ENCODE measurements at regions not wholly inside any gene's neighbourhood (a gene's known extent, or its start where the extent isn't known, plus 50 kb on each side); places are given as distances from the start of the nearest gene placed in this dataset.

DNA sequence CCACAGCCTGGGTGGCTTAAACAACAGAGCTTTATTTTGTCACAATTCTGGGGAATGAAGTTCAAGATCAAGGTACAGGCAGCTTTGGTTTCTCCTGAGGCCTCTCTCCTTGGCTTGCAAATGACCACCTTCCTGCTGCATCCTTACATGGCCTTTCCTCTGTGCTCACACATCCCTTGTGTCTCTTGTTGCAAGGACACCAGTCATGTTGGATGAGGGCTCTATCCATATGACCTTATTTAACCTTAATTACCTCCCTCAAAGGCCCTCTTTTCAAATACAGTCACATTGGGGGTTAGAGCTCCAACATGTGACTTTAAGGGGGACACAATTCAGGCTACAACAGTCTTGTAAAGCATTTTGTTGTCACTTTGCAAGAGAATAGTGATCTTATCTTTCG lies 65.0 kb upstream of the PLXNA4 start:
- H3K9me3 Mint-ChIP-seq (ENCODE audit: unreplicated experiment) = no peaks in the 10 kb centered on the region
- no peaks in the 10 kb centered on the region for H3K36me3 Mint-ChIP-seq (ENCODE audit: unreplicated experiment)
- H3K27ac Mint-ChIP-seq (ENCODE audit: unreplicated experiment) = no peak overlapping the region
- DNase-seq (ENCODE audit: extremely low spot score, unreplicated experiment) = no peak
- no peaks in the 10 kb centered on the region for H3K4me1 Mint-ChIP-seq (ENCODE audit: unreplicated experiment)
- H3K4me3 Mint-ChIP-seq (ENCODE audit: unreplicated experiment) = no peak overlapping the region
- TF ChIP-seq, protein P1, sequence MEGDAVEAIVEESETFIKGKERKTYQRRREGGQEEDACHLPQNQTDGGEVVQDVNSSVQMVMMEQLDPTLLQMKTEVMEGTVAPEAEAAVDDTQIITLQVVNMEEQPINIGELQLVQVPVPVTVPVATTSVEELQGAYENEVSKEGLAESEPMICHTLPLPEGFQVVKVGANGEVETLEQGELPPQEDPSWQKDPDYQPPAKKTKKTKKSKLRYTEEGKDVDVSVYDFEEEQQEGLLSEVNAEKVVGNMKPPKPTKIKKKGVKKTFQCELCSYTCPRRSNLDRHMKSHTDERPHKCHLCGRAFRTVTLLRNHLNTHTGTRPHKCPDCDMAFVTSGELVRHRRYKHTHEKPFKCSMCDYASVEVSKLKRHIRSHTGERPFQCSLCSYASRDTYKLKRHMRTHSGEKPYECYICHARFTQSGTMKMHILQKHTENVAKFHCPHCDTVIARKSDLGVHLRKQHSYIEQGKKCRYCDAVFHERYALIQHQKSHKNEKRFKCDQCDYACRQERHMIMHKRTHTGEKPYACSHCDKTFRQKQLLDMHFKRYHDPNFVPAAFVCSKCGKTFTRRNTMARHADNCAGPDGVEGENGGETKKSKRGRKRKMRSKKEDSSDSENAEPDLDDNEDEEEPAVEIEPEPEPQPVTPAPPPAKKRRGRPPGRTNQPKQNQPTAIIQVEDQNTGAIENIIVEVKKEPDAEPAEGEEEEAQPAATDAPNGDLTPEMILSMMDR (IDR thresholded peaks at IDR 0.05) = no peak
- no peaks in the 10 kb centered on the region for H3K27me3 Mint-ChIP-seq (ENCODE audit: unreplicated experiment)

DNA sequence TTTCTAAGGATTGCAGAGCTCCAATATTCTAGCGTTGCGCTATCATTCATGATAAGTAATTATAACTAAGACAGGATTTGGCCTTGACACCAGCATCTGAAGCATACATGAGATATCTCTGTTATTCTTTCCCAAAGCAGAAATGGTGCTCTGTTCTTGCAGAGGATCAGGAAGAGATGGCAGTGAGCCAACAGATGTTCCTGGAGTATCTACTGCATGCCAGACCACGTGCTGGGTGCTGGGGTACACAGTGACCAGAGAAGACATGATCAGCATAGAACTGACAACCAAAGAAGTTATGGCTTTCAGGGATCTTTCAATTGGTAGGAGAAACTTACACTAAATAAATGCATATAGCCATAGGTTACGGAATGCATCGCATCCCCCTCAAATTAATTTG lies 63.7 kb upstream of the PLXNA4 start:
- TF ChIP-seq, protein P1 (IDR thresholded peaks at IDR 0.05) = no peak
- no peaks in the 10 kb centered on the region for H3K36me3 Mint-ChIP-seq (ENCODE audit: unreplicated experiment)
- no peaks in the 10 kb centered on the region for H3K9me3 Mint-ChIP-seq (ENCODE audit: unreplicated experiment)
- H3K27me3 Mint-ChIP-seq (ENCODE audit: unreplicated experiment) = no peaks in the 10 kb centered on the region
- no peaks in the 10 kb centered on the region for H3K4me1 Mint-ChIP-seq (ENCODE audit: unreplicated experiment)
- no peak overlapping the region for H3K27ac Mint-ChIP-seq (ENCODE audit: unreplicated experiment)
- DNase-seq (ENCODE audit: extremely low spot score, unreplicated experiment) = no peak
- no peak overlapping the region for H3K4me3 Mint-ChIP-seq (ENCODE audit: unreplicated experiment)

DNA sequence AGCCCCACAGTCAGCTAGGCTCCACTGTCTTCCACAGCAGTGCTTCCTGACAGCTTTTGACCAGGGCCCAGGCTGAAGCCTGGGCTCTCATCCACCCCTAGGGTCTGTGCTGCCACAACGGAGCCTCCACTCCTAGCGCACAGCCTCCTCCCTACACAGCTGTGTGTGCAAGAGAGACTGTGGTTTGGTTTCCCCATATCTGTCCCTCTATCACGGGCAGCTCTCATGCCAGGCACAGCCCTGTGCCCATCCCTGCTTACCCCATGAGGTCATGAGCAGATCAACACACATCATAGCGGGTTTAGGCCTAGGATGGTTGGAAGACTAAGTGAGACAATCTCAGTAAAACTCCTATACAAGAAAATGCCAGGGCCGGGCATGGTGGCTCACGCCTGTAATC lies 61.7 kb upstream of the PLXNA4 start:
- Mint-ChIP-seq H3K36me3 (ENCODE audit: unreplicated experiment) (no peaks in the 10 kb centered on the region), H3K4me3 (ENCODE audit: unreplicated experiment) (no peak overlapping the region), H3K27me3 (ENCODE audit: unreplicated experiment) (no peaks in the 10 kb centered on the region), H3K27ac (ENCODE audit: unreplicated experiment) (no peak overlapping the region), H3K4me1 (ENCODE audit: unreplicated experiment) (no peaks in the 10 kb centered on the region), H3K9me3 (ENCODE audit: unreplicated experiment) (no peaks in the 10 kb centered on the region)
- TF ChIP-seq, protein P1 (IDR thresholded peaks at IDR 0.05) = no peak
- no peak for DNase-seq (ENCODE audit: extremely low spot score, unreplicated experiment)

DNA sequence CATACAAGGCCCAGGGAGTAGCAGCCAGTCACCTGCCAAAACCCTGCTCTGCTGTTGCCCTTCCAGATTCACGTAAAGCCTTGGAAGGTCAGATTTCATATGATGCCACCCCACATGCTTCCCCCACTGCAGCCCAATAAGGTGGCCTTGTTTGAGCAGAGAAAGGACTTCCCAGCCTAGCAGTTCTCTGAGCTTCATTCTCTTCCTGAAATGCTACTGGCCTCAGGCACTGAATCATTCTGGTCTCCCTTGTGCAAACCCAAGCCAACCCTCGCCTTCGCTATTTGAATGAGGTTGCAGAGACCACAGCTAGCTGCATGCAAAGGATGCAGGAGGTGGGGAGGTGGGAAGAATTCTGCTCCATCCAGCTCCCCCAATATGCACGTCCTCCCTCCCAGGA lies 60.3 kb upstream of the PLXNA4 start:
- Mint-ChIP-seq H3K27ac (ENCODE audit: unreplicated experiment) (no peak overlapping the region), H3K4me3 (ENCODE audit: unreplicated experiment) (no peak overlapping the region), H3K9me3 (ENCODE audit: unreplicated experiment) (no peaks in the 10 kb centered on the region), H3K4me1 (ENCODE audit: unreplicated experiment) (no peaks in the 10 kb centered on the region), H3K27me3 (ENCODE audit: unreplicated experiment) (no peaks in the 10 kb centered on the region), H3K36me3 (ENCODE audit: unreplicated experiment) (no peaks in the 10 kb centered on the region)
- TF ChIP-seq, protein P1 (IDR thresholded peaks at IDR 0.05) = no peak
- no peak for DNase-seq (ENCODE audit: extremely low spot score, unreplicated experiment)

DNA sequence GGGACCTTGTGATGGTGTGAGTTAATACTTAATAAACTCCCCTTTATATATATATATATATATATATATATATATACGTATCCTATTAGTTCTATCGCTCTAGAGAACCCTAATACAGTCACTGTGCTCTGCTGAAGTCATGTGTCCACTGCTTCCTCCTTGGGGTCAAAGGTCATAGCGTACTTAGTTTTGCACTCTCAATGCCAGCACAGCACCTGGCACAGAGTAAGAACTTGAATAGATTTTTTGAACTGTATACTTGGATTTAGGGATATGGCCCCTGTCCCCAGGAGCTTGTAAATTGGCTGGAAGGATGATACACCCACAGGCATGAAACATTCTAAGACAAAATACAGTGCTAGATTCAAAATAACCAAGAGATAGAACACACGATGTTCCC lies 58.9 kb upstream of the PLXNA4 start:
- Mint-ChIP-seq H3K36me3 (ENCODE audit: unreplicated experiment) (no peaks in the 10 kb centered on the region), H3K27me3 (ENCODE audit: unreplicated experiment) (no peaks in the 10 kb centered on the region), H3K4me3 (ENCODE audit: unreplicated experiment) (no peak overlapping the region), H3K9me3 (ENCODE audit: unreplicated experiment) (no peaks in the 10 kb centered on the region), H3K27ac (ENCODE audit: unreplicated experiment) (no peak overlapping the region), H3K4me1 (ENCODE audit: unreplicated experiment) (no peaks in the 10 kb centered on the region)
- no peak for DNase-seq (ENCODE audit: extremely low spot score, unreplicated experiment)
- TF ChIP-seq, protein P1 (IDR thresholded peaks at IDR 0.05) = no peak
